SJSA1 (cell line): ENCODE measurements at regions not wholly inside any gene's neighbourhood (a gene's known extent, or its start where the extent isn't known, plus 50 kb on each side); places are given as distances from the start of the nearest gene placed in this dataset.

Experiments used
- DNase-seq, 2 experiments: peaks; one replicate each; pipeline ENCODE4 v3.0.0-alpha.2; 2015 to 2020; ENCODE audit warnings: low spot score in 2 of 2, low read depth in 1 of 2
- H3K27ac ChIP-seq: fragments of 250-450 bp; sonication (Bioruptor Pico); 2 replicates; pipeline ENCODE4 v1.5.1; 2020; ENCODE audit warnings: mild to moderate bottlenecking, moderate library complexity
- H3K27me3 ChIP-seq: fragments of 250-450 bp; sonication (Bioruptor Pico); replicated peaks from 2 replicates; pipeline ENCODE4 v1.5.1; 2020; ENCODE audit warnings: mild to moderate bottlenecking, moderate library complexity
- H3K36me3 ChIP-seq: fragments of 250-450 bp; sonication (Bioruptor Pico); 2 replicates; pipeline ENCODE4 v1.5.1; 2020; ENCODE audit warnings: mild to moderate bottlenecking
- H3K4me1 ChIP-seq: fragments of 250-450 bp; sonication (Bioruptor Pico); replicated peaks from 2 replicates; pipeline ENCODE4 v1.6.1; 2021; ENCODE audit warnings: mild to moderate bottlenecking
- H3K4me3 ChIP-seq: fragments of 250-450 bp; sonication (Bioruptor Pico); 2 replicates; pipeline ENCODE4 v1.5.1; 2020; ENCODE audit warnings: mild to moderate bottlenecking
- H3K9me3 ChIP-seq: fragments of 250-450 bp; sonication (Bioruptor Pico); replicated peaks from 2 replicates; pipeline ENCODE4 v1.5.1; 2020; ENCODE audit warnings: mild to moderate bottlenecking

DNA sequence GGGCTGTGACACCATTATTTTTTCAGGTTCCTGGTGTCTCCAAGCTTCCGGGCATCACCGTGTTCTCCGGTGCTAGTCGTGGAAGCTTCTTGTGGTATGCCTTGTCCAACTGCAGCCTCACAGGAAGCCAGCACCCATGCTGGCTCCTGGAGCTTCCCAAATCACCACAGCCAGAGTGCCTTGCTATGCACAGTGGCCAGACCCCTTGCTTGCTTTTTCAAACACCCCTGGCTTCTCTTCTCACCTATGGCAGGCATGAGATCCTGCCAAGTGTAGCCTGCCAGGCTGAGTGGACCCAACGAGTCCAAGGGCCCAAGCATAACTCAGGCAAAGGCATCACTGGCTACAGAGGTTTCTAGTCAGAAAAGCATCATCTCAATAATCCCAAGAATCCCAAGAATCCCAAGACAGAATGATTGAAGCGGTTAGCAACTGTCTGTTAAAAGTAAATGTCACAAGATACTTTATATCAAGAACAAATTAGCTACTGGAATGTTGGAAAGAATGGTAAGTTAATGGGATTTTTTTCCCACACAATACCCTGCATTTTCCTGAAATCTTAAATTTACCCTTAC, 1522.9 kb downstream of the PCDH18 start:
- DNase-seq = no peak

DNA sequence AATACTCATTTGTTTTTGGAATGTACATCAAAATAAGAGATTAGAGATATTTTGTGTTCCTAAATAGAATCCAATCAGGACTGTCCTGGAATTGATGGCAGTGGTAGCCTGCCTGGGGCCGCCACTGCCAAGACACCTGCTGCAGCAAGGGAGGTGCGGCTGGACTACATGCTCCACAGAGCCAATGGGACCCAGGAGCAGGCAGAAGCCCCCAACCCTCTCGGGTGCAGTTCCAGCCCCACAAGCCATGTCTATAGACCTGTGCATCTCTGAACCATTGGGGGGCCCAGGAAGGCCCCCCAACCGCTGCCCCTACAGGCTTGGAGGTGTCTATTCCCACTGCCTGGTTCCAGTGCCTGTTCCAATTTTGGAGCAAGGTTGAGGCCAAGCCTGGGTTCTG, 1524.3 kb downstream of the PCDH18 start:
- Histone ChIP-seq H3K27me3 (no peaks in the 10 kb centered on the region), H3K4me1 (no peaks in the 10 kb centered on the region), H3K4me3 (no peak overlapping the region), H3K36me3 (no peaks in the 10 kb centered on the region), H3K9me3 (no peaks in the 10 kb centered on the region; the same call in 1 of the 2 replicates), H3K27ac (no peak overlapping the region)
- no peak for DNase-seq

More for the DNA sequence above, 1522.9 kb downstream of the PCDH18 start:
- H3K27ac ChIP-seq = no peak overlapping the region
- no peaks in the 10 kb centered on the region for H3K36me3 ChIP-seq
- no peaks in the 10 kb centered on the region for H3K4me1 ChIP-seq
- no peaks in the 10 kb centered on the region for H3K27me3 ChIP-seq
- no peak overlapping the region for H3K4me3 ChIP-seq
- H3K9me3 ChIP-seq = no peaks in the 10 kb centered on the region; the same call in 1 of the 2 replicates

DNA sequence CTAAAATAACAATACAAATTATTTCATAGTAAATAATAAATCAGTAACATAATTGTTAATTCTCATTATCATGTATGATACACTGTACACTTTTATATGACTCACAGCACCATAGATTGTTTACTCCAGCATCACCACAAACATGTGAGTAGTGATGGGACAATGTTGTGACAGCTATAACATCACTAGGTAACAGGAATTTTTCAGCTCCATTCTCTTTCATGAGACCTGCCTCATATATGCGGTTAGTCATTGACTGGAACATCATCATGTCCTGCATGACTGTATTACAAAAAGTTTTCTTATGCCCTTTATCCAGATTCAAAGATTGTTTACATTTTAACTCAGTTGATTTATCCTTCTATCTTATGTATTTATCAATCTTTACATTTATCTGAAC, 1530.0 kb downstream of the PCDH18 start:
- Histone ChIP-seq H3K27me3 (no peaks in the 10 kb centered on the region), H3K4me3 (no peak overlapping the region), H3K4me1 (no peaks in the 10 kb centered on the region), H3K36me3 (no peaks in the 10 kb centered on the region), H3K27ac (no peak overlapping the region), H3K9me3 (no peaks in the 10 kb centered on the region)
- DNase-seq = no peak

DNA sequence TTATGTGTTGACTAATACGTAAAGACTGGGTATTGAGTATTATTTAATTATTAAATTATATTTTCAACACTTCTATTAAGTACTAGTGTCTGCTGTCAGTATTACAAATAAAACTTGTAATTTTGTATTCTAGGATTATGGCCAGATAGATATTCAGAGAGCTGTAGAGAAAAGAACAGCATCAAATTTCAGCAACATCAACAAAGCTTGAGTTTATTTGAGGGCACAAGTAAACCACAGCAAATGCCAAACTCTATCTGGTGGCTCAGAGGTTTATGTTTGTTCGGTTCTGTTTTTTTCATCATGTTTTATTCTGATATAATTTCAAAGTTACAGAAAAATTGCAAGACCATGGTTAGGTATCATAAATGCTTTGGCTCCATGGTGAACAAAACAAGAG, 1530.5 kb downstream of the PCDH18 start:
- H3K9me3 ChIP-seq = no peaks in the 10 kb centered on the region
- H3K4me3 ChIP-seq = no peak overlapping the region
- H3K27ac ChIP-seq = no peak overlapping the region
- H3K4me1 ChIP-seq = no peaks in the 10 kb centered on the region
- no peaks in the 10 kb centered on the region for H3K27me3 ChIP-seq
- no peak for DNase-seq
- H3K36me3 ChIP-seq = no peaks in the 10 kb centered on the region

DNA sequence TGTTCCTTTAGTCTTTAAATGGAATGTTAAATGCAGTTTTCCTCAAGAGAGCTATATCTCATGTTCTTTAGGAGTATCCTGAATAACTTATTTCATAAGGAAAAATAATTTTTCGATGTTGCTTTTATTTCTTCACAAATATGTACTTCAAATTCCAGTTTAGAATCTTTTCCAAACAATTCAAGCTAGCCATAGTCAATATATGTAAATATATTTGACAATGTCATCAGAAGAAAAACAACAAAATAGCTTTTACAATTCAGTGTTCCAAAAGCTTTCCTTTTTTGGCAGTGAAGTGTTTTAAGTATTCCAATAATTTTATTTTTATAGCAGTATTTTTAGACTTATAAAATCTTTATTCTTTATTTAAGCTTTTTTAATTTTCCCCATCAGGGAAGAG, 1532.0 kb downstream of the PCDH18 start:
- Histone ChIP-seq H3K36me3 (no peaks in the 10 kb centered on the region), H3K4me1 (no peaks in the 10 kb centered on the region), H3K27ac (no peak overlapping the region), H3K4me3 (no peak overlapping the region), H3K9me3 (no peaks in the 10 kb centered on the region), H3K27me3 (no peaks in the 10 kb centered on the region)
- DNase-seq = no peak

DNA sequence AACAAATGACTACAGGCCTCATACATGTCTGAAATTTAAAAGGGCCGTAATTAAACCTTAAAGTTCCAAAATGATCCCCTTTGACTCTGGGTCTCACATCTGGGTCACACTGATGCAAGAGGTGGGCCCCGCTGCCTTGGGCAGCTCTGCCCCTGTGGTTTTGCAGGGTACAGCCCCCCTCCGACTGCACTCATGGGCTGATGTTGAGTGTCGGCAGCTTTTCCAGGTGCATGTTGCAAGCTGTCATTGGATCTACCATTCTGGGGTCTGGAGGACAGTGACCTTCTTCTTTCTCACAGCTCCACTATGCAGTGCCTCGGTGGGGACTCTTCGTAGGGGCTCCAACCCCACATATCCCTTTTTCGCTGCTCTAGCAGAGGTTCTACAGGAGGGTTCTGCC, 1537.9 kb downstream of the PCDH18 start:
- H3K4me3 ChIP-seq = no peak overlapping the region
- H3K9me3 ChIP-seq = no peaks in the 10 kb centered on the region
- no peaks in the 10 kb centered on the region for H3K4me1 ChIP-seq
- no peaks in the 10 kb centered on the region for H3K27me3 ChIP-seq
- no peaks in the 10 kb centered on the region for H3K36me3 ChIP-seq
- no peak overlapping the region for H3K27ac ChIP-seq
- DNase-seq = no peak

DNA sequence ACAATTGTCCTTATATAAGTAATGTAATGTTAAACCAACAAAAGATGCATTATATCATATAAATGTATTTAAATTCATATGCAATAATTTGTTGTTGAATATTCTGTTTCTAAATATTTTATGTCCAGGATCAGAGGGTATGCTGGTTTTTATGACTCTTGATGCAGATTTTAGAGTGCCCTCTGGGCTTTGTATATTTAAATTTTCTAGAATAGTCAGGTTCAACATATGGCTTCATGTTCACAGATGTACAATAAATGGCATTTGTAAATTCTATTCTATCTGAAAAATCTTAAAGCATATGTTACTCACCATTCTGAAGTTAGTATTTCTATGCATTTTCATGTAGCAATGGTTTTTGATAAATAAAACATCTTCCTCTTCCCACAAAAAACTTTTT, 1555.4 kb downstream of the PCDH18 start:
- H3K27me3 ChIP-seq = no peaks in the 10 kb centered on the region
- H3K27ac ChIP-seq = no peak overlapping the region
- H3K9me3 ChIP-seq = no peaks in the 10 kb centered on the region
- DNase-seq = no peak
- H3K36me3 ChIP-seq = no peaks in the 10 kb centered on the region
- no peak overlapping the region for H3K4me3 ChIP-seq
- no peaks in the 10 kb centered on the region for H3K4me1 ChIP-seq

DNA sequence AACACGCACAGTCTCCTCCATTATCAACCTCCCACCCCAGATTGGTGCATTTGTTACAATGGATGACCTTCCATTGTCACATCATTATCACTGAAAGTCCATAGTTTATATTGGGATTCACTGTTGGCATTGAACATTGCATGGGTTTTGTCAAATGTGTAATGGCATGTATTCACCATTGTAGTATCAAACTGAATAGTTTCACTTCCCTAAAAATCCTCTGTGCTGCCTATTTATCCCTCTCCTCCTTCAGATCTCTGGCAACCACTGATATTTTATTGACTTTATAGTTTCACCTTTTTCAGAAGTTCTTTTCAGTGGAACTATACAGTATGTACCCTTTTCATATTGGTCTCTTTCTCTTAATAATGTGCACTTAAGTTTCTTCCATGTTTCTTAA, 1565.4 kb downstream of the PCDH18 start:
- Histone ChIP-seq H3K4me3 (no peak overlapping the region), H3K4me1 (no peaks in the 10 kb centered on the region), H3K36me3 (no peaks in the 10 kb centered on the region), H3K27ac (no peak overlapping the region), H3K9me3 (peaks cover 7% of the 10 kb centered on the region; the same call in 1 of the 2 replicates), H3K27me3 (no peaks in the 10 kb centered on the region)
- DNase-seq = no peak

DNA sequence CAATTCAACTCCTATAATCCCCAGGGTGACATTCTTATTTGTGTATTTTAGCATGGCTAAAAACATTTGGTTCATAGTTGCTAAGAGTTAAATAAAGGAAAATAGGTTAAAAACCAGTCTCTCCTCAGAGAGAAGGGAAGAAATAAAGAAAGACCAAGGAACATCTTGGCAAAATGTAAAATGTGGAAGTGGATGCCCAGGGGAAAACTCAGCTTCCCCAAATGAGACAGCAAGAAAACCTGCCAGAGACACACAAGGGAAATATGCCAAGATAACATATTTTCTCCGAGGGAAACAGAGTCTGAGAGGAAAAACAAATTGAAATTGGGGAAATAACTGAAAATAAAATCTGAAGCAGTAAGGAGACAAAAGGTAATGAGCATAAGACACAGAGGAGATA, 1569.3 kb downstream of the PCDH18 start:
- H3K27me3 ChIP-seq = no peaks in the 10 kb centered on the region
- peaks cover 5% of the 10 kb centered on the region for H3K9me3 ChIP-seq
- no peak for DNase-seq
- no peak overlapping the region for H3K4me3 ChIP-seq
- H3K27ac ChIP-seq = no peak overlapping the region
- no peaks in the 10 kb centered on the region for H3K4me1 ChIP-seq
- no peaks in the 10 kb centered on the region for H3K36me3 ChIP-seq

DNA sequence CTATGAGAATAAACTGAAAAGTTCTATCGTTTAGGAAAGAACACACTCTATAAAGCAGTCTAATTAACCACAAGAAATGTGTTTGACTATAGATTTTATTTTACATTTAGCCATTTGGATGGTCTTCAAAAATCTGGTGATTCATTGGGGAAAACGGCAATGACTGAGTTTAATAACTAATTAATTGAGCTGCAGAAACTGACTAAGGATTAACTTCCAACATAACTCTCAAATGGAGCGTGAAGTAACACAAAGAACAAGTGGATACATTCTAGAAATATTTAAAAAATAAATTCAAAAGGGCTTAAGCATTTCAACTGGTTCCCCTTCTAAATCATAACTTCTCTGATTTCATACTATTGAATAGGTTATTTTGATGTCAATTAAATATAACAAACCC, 1582.4 kb downstream of the PCDH18 start:
- no peaks in the 10 kb centered on the region for H3K9me3 ChIP-seq
- no peaks in the 10 kb centered on the region for H3K36me3 ChIP-seq
- no peak overlapping the region for H3K4me3 ChIP-seq
- no peaks in the 10 kb centered on the region for H3K4me1 ChIP-seq
- DNase-seq = no peak
- no peak overlapping the region for H3K27ac ChIP-seq
- no peaks in the 10 kb centered on the region for H3K27me3 ChIP-seq

DNA sequence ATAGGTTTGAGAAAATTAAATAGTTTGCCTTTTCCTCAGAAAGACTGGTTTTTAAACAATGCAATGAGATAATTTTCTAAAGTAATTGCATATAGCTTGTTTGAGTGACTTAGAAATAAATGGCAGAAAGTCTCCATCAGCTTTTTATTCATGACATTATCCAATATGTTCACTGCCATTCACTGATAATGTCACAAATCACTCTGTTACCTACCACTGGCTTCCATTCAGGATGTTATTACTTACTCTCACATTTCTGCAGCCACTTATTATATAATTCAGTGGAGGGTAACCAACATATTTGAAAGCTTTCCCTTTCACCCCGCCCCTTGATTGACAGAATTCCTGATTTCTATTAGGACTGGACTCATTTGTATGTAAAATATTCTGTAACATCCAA, 1583.5 kb downstream of the PCDH18 start:
- Histone ChIP-seq H3K36me3 (no peaks in the 10 kb centered on the region), H3K27me3 (no peaks in the 10 kb centered on the region), H3K4me1 (no peaks in the 10 kb centered on the region), H3K27ac (no peak overlapping the region), H3K9me3 (no peaks in the 10 kb centered on the region), H3K4me3 (no peak overlapping the region)
- no peak for DNase-seq

DNA sequence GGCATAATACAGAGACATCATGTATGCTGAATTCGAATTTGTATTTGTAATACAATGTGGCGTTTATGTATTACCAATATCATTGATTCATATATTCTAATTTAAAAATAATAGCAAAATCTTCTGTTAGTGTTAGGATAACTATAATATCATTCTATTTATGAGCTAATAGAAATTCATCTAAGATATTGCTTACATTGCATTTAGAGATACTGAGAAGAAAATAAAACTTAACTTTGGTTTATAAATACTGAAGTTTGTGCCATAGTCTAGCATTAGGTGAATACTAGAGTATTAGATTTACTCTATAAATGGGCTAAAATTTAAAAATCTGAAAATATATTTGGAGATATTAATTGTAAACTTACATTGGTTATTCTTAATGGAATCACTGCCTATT, 1590.6 kb downstream of the PCDH18 start:
- no peak for DNase-seq
- H3K36me3 ChIP-seq = no peaks in the 10 kb centered on the region
- H3K27me3 ChIP-seq = no peaks in the 10 kb centered on the region
- H3K4me3 ChIP-seq = no peak overlapping the region
- H3K27ac ChIP-seq = no peak overlapping the region
- H3K9me3 ChIP-seq = no peaks in the 10 kb centered on the region
- H3K4me1 ChIP-seq = no peaks in the 10 kb centered on the region

DNA sequence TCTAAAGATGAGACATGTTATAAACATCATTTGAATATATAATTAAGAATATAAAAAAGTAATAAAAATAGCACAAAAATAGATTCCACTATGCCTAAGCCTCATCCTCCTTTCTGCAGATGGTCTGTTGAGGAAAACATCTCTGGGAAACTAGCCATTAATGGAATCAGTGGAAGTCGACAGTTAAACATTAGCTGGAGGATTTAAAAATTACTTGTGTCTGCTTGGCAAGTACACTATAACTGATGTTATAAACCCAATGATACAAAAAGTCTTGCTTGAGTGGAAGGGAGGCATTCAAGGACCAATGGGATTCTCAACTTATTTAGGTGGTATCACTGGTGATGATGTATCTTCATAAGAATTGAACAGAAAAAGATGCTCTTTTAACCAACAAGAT, 1598.3 kb downstream of the PCDH18 start:
- Histone ChIP-seq H3K4me3 (no peak overlapping the region), H3K4me1 (no peaks in the 10 kb centered on the region), H3K27ac (no peak overlapping the region), H3K36me3 (no peaks in the 10 kb centered on the region), H3K27me3 (no peaks in the 10 kb centered on the region), H3K9me3 (no peaks in the 10 kb centered on the region)
- no peak for DNase-seq

DNA sequence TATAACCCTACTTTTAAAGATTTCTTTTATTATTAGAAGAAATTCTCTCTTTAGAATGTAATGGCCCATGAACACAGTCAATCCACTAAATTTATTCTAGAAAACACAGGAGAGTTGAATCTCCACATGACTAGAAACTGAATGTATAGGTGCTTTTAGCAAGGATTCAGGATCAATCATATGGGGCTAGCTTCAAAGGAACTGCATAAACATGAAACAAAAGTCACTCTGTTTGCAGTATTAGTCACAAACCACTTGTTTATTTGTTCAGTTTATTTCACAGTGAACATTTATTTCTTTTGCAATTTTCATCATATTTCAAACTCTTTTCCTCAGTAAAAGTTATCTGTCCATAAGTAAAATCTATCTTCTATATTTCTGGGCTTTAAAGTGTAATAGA, 1604.6 kb downstream of the PCDH18 start:
- Histone ChIP-seq H3K9me3 (no peaks in the 10 kb centered on the region), H3K27ac (no peak overlapping the region), H3K4me3 (no peak overlapping the region), H3K36me3 (no peaks in the 10 kb centered on the region), H3K27me3 (no peaks in the 10 kb centered on the region), H3K4me1 (no peaks in the 10 kb centered on the region)
- DNase-seq = no peak

DNA sequence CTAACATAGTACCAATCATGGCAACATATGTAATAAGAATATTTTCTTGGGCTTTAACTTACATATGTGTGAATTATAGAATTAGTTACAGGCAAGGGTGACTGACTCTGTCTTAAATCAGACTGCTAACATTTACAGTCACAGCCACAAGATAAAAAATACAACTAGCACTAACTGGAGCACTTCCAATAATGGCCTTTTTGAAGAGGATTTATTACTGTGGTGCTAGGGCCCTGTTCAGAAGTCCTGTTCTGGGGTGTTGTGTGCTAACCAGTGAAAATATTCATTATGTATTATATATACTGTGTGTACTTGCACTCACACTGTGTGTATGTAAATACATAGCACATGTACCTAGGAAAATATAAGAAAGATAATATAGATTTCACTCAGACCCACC, 1611.2 kb downstream of the PCDH18 start:
- DNase-seq = no peak
- no peaks in the 10 kb centered on the region; the same call in 1 of the 2 replicates for H3K9me3 ChIP-seq
- no peaks in the 10 kb centered on the region for H3K4me1 ChIP-seq
- no peaks in the 10 kb centered on the region for H3K36me3 ChIP-seq
- H3K4me3 ChIP-seq = no peak overlapping the region
- H3K27ac ChIP-seq = no peak overlapping the region
- H3K27me3 ChIP-seq = no peaks in the 10 kb centered on the region
